Loucy (cell line): ENCODE measurements at regions not wholly inside any gene's neighbourhood (a gene's known extent, or its start where the extent isn't known, plus 50 kb on each side); places are given as distances from the start of the nearest gene placed in this dataset.

Experiments
- EZH2phosphoT487 ChIP-seq: fragments of 200-600 bp; IDR thresholded peaks from 2 replicates; pipeline ENCODE4 v1.6.1; 2018; ENCODE audit warnings: antibody characterized with exemption, mild to moderate bottlenecking, moderate library complexity, borderline replicate concordance
- TF ChIP-seq, protein P1 (sequence below): fragments of 200-600 bp; sonication (generic); conservative IDR thresholded peaks from 2 replicates; pipeline ENCODE4 v1.5.1; 2014; ENCODE audit warnings: mild to moderate bottlenecking, antibody characterized with exemption, low read length

DNA sequence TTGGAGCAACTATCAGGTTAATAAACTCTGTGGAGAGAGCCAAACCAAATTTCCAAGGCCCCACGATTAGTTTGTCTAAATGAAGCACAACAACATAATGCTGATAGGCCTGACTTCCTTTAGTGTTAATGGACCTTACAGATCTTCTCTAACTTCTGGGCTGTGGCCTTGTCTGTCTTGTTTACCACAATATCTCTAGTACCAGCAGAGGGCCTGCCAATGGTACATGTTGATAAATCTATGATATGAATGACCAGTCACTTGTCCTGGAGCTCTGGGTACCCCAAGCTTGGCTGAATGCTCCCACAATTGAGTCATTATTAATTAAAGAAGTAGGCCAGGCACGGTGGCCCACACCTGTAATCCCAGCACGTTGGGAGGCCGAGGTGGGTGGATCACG, 78.9 kb upstream of the CISTR start:
- TF ChIP-seq, protein P1, sequence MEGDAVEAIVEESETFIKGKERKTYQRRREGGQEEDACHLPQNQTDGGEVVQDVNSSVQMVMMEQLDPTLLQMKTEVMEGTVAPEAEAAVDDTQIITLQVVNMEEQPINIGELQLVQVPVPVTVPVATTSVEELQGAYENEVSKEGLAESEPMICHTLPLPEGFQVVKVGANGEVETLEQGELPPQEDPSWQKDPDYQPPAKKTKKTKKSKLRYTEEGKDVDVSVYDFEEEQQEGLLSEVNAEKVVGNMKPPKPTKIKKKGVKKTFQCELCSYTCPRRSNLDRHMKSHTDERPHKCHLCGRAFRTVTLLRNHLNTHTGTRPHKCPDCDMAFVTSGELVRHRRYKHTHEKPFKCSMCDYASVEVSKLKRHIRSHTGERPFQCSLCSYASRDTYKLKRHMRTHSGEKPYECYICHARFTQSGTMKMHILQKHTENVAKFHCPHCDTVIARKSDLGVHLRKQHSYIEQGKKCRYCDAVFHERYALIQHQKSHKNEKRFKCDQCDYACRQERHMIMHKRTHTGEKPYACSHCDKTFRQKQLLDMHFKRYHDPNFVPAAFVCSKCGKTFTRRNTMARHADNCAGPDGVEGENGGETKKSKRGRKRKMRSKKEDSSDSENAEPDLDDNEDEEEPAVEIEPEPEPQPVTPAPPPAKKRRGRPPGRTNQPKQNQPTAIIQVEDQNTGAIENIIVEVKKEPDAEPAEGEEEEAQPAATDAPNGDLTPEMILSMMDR: no peak
- TF ChIP-seq EZH2phosphoT487: no peak
